HCT116 (cell line): ENCODE measurements at regions not wholly inside any gene's neighbourhood (a gene's known extent, or its start where the extent isn't known, plus 50 kb on each side); places are given as distances from the start of the nearest gene placed in this dataset.

Experiments used
- ATAC-seq: fragments of 200-7000 bp; cut with Tn5 transposase; 2 replicates; pipeline ENCODE4 v1.9.1; 2020; ENCODE audit warnings: mild to moderate bottlenecking, moderate library complexity
- BruUV-seq: library from RNA; stranded (reverse); fragments of 400-500 nt; replicated peaks from 2 replicates; lab custom pipeline; 2021; lab: Mats Ljungman, UMichigan
- CTCF ChIA-PET: fragments of 300-600 bp; sonication (Branson Sonifier 250); formaldehyde crosslinking; loops from one replicate; lab custom pipeline; 2021; ENCODE audit warnings: antibody characterized with exemption; lab: Charles Lee
- POLR2A ChIA-PET: fragments of 300-600, 350-600 bp; sonication (Branson Sonifier 250); formaldehyde crosslinking; loops from one replicate; lab custom pipeline; 2021; ENCODE audit warnings: antibody characterized with exemption; lab: Charles Lee
- RAD21 ChIA-PET, 2 experiments: fragments of 300-600 bp; sonication (Branson Sonifier 250); formaldehyde crosslinking; loops; one replicate each; lab custom pipeline; 2023; ENCODE audit warnings: low total read pairs in 2 of 2; ENCODE audit not compliant: uncharacterized antibody in 2 of 2, unreplicated experiment in 2 of 2, low non-redundant PET in 1 of 2; lab: Charles Lee
- DNase-seq: peaks from one replicate; pipeline ENCODE4 v3.0.0-alpha.2; 2010; ENCODE audit warnings: low read depth, low spot score
- H2AFZ ChIP-seq: fragments of 200-600 bp; shearing (Covaris generic), sonication (generic); 2 replicates; pipeline ENCODE4 v1.6.1; 2017; ENCODE audit warnings: low read depth, mixed run types, mixed read lengths, antibody characterized with exemption, low read length; ENCODE audit not compliant: poor library complexity, severe bottlenecking
- H3K27ac ChIP-seq: 2 replicates; pipeline ENCODE4 v1.5.1; 2012; ENCODE audit warnings: low read depth, low read length
- H3K27me3 ChIP-seq: fragments of 200-600 bp; sonication (generic); 2 replicates; pipeline ENCODE4 v1.6.1; 2016; ENCODE audit warnings: mixed run types, low read length, mixed read lengths; ENCODE audit not compliant: insufficient read depth
- H3K36me3 ChIP-seq, 2 experiments: fragments of 200-500 bp in 1 of 2; fragments of 200-600 bp in 1 of 2; sonication (Bioruptor generic) in 1 of 2; sonication (generic) in 1 of 2; 2 replicates each; pipeline versions ENCODE4 v1.5.1 to v1.6.1; 2014 to 2016; ENCODE audit warnings: low read length in 2 of 2, inconsistent platforms in 1 of 2, mixed read lengths in 1 of 2, mixed run types in 1 of 2; ENCODE audit not compliant: insufficient read depth in 2 of 2, control insufficient read depth in 1 of 2
- H3K4me1 ChIP-seq, 2 experiments: fragments of 200-600 bp in 1 of 2; sonication (generic) in 1 of 2; 2 replicates each; pipeline versions ENCODE4 v1.5.1 to v1.6.1; 2012 to 2017; ENCODE audit warnings: low read length in 2 of 2, inconsistent platforms in 1 of 2, mild to moderate bottlenecking in 1 of 2, mixed read lengths in 1 of 2, mixed run types in 1 of 2, moderate library complexity in 1 of 2; ENCODE audit not compliant: insufficient read depth in 2 of 2, control insufficient read depth in 1 of 2
- H3K4me2 ChIP-seq: fragments of 200-600 bp; sonication (generic); 2 replicates; pipeline ENCODE4 v1.6.1; 2017; ENCODE audit warnings: mixed run types, low read length, mixed read lengths
- H3K4me3 ChIP-seq, 2 experiments: fragments of 200-600 bp in 1 of 2; sonication (generic) in 1 of 2; replicated peaks in 1 of 2; 2 replicates each; pipeline ENCODE4 v1.5.1; 2011 to 2016; ENCODE audit warnings: low read length in 2 of 2, control low read depth in 1 of 2, low read depth in 1 of 2, mild to moderate bottlenecking in 1 of 2, mixed read lengths in 1 of 2, mixed run types in 1 of 2
- H3K79me2 ChIP-seq: fragments of 200-600 bp; sonication (generic); 2 replicates; pipeline ENCODE4 v1.6.1; 2017; ENCODE audit warnings: mild to moderate bottlenecking, mixed run types, low read length, moderate library complexity, mixed read lengths; ENCODE audit not compliant: insufficient read depth
- H3K9ac ChIP-seq: fragments of 200-600 bp; sonication (generic); 2 replicates; pipeline ENCODE4 v1.6.1; 2016; ENCODE audit warnings: low read length, mixed read lengths
- H3K9me2 ChIP-seq: fragments of 200-600 bp; sonication (generic), shearing (Covaris generic); 2 replicates; pipeline ENCODE4 v1.6.1; 2017; ENCODE audit warnings: mixed run types, mild to moderate bottlenecking, moderate library complexity; ENCODE audit not compliant: insufficient read depth
- H3K9me3 ChIP-seq, 2 experiments: fragments of 200-500 bp in 1 of 2; fragments of 200-600 bp in 1 of 2; sonication (Bioruptor generic) in 1 of 2; sonication (generic) in 1 of 2; 2 replicates each; pipeline ENCODE4 v1.6.1; 2014 to 2017; ENCODE audit warnings: low read length in 2 of 2, mixed read lengths in 2 of 2, inconsistent platforms in 1 of 2, low read depth in 1 of 2, mild to moderate bottlenecking in 1 of 2, mixed run types in 1 of 2, moderate library complexity in 1 of 2; ENCODE audit not compliant: control insufficient read depth in 1 of 2, insufficient read depth in 1 of 2
- H4K20me1 ChIP-seq: fragments of 200-600 bp; sonication (generic), shearing (Covaris generic); 2 replicates; pipeline ENCODE4 v1.6.1; 2017; ENCODE audit warnings: mixed run types, mild to moderate bottlenecking, moderate library complexity; ENCODE audit not compliant: insufficient read depth
- CBX3 ChIP-seq: IDR thresholded peaks from 2 replicates; pipeline ENCODE4 v1.6.1; 2012; ENCODE audit warnings: low read depth
- CEBPB ChIP-seq: IDR thresholded peaks from 2 replicates; pipeline ENCODE4 v1.6.1; 2012; ENCODE audit warnings: low read depth
- CTCF ChIP-seq, 3 experiments: fragments of 200-600 bp in 1 of 3; sonication (generic) in 1 of 3; IDR thresholded peaks in 2 of 3; conservative IDR thresholded peaks in 1 of 3; 2 replicates each; pipeline ENCODE4 v1.5.1; 2012 to 2017; ENCODE audit warnings: low read depth in 2 of 3, low read length in 2 of 3, antibody characterized with exemption in 1 of 3, borderline replicate concordance in 1 of 3, control low read depth in 1 of 3, mild to moderate bottlenecking in 1 of 3, mixed read lengths in 1 of 3, mixed run types in 1 of 3, moderate library complexity in 1 of 3; ENCODE audit not compliant: insufficient read depth in 1 of 3
- FOSL1 ChIP-seq: IDR thresholded peaks from 2 replicates; pipeline ENCODE4 v1.6.1; 2012; ENCODE audit warnings: low read depth
- JUND ChIP-seq: IDR thresholded peaks from 2 replicates; pipeline ENCODE4 v1.6.1; 2012
- MAX ChIP-seq: IDR thresholded peaks from 2 replicates; pipeline ENCODE4 v1.6.1; 2012
- ZFX ChIP-seq: fragments of 450-650 bp; IDR thresholded peaks from 2 replicates; pipeline ENCODE4 v1.6.1; 2017
- ZNF274 ChIP-seq: fragments of 200-500 bp; sonication (Bioruptor generic); IDR thresholded peaks from 2 replicates; pipeline ENCODE4 v1.6.1; 2014; ENCODE audit warnings: mild to moderate bottlenecking, low read depth, low read length, inconsistent platforms
- intact Hi-C: fragments of 100-400 bp; cut with micrococcal nuclease; formaldehyde crosslinking; loops from 2 replicates; pipeline ENCODE4 v1.10.0; 2022
- TF ChIP-seq, protein P1 (sequence below): IDR thresholded peaks from 2 replicates; pipeline ENCODE4 v1.6.1; 2012
- TF ChIP-seq, protein P2 (sequence below): IDR thresholded peaks from 2 replicates; pipeline ENCODE4 v1.6.1; 2012; ENCODE audit warnings: low read depth

DNA sequence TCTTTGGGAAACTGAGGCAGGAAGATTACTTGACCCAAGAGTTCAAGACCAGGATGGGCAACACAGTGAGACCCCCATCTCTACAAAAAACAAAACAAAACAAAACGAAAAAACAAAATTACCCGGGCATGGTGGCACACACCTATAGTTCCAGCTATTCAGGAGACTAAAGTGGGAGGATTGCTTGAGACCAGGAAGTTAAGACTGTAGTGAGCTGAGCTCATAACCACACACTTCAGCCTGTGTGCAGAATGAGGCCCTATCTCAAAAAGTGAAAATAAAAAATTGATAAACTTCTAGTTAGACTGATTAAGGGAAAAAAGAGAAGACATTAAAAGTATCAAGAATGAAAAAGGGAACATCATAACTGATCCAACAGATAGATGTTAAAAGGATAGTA lies 154.0 kb downstream of the RHOU start:
- BruUV-seq: no TSS peak
- H3K27me3 ChIP-seq: no peaks in the 10 kb centered on the region
- no peak overlapping the region for H3K9ac ChIP-seq
- no peak for TF ChIP-seq MAX
- no peak for TF ChIP-seq ZNF274
- no peak for TF ChIP-seq FOSL1
- TF ChIP-seq CBX3: no peak
- TF ChIP-seq, protein P1, sequence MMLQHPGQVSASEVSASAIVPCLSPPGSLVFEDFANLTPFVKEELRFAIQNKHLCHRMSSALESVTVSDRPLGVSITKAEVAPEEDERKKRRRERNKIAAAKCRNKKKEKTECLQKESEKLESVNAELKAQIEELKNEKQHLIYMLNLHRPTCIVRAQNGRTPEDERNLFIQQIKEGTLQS: no peak
- TF ChIP-seq CTCF (IDR thresholded peaks at IDR 0.05 in 2 of 3, conservative IDR thresholded peaks at IDR 0.05 in 1 of 3; ENCODE audit: borderline replicate concordance in 1 of 3, insufficient read depth in 1 of 3, low read depth in 2 of 3, low read length in 2 of 3): no peak
- ATAC-seq (no peak), DNase-seq (no peak)
- H3K79me2 ChIP-seq: no peaks in the 10 kb centered on the region
- H2AFZ ChIP-seq: no peak overlapping the region
- no peaks in the 10 kb centered on the region for H4K20me1 ChIP-seq
- CTCF ChIA-PET: no interaction called here
- no peaks in the 10 kb centered on the region for H3K4me1 ChIP-seq
- intact Hi-C loops: no loop called here
- H3K4me3 ChIP-seq: no peak overlapping the region
- H3K9me2 ChIP-seq: no peaks in the 10 kb centered on the region
- no peaks in the 10 kb centered on the region for H3K36me3 ChIP-seq
- POLR2A ChIA-PET: no interaction called here
- H3K4me2 ChIP-seq: no peak overlapping the region
- no peak overlapping the region for H3K27ac ChIP-seq
- RAD21 ChIA-PET: no interaction called here
- H3K9me3 ChIP-seq: no peaks in the 10 kb centered on the region

GRCh38 chr1:228891272-228892034 lies 156.2 kb downstream of the RHOU start:
- Histone ChIP-seq H3K79me2 (no peaks in the 10 kb centered on the region), H3K9me2 (no peaks in the 10 kb centered on the region), H3K4me3 (no peak overlapping the region), H2AFZ (no peak overlapping the region), H3K4me1 (no peaks in the 10 kb centered on the region), H3K27ac (no peak overlapping the region), H3K4me2 (no peak overlapping the region), H3K27me3 (no peaks in the 10 kb centered on the region), H3K9me3 (no peaks in the 10 kb centered on the region), H3K9ac (no peak overlapping the region), H3K36me3 (no peaks in the 10 kb centered on the region), H4K20me1 (no peaks in the 10 kb centered on the region)
- no TSS peak for BruUV-seq
- ATAC-seq (no peak), DNase-seq (no peak)
- ChIA-PET POLR2A (no interaction called here), CTCF (no interaction called here), RAD21 (no interaction called here)
- intact Hi-C loops: no loop called here
- TF ChIP-seq CTCF (IDR thresholded peaks at IDR 0.05 in 2 of 3, conservative IDR thresholded peaks at IDR 0.05 in 1 of 3; ENCODE audit: borderline replicate concordance in 1 of 3, insufficient read depth in 1 of 3, low read depth in 2 of 3, low read length in 2 of 3) (no peak), JUND (no peak), CEBPB (no peak), ZFX (no peak)
- TF ChIP-seq, protein P1: no peak
- TF ChIP-seq, protein P2, sequence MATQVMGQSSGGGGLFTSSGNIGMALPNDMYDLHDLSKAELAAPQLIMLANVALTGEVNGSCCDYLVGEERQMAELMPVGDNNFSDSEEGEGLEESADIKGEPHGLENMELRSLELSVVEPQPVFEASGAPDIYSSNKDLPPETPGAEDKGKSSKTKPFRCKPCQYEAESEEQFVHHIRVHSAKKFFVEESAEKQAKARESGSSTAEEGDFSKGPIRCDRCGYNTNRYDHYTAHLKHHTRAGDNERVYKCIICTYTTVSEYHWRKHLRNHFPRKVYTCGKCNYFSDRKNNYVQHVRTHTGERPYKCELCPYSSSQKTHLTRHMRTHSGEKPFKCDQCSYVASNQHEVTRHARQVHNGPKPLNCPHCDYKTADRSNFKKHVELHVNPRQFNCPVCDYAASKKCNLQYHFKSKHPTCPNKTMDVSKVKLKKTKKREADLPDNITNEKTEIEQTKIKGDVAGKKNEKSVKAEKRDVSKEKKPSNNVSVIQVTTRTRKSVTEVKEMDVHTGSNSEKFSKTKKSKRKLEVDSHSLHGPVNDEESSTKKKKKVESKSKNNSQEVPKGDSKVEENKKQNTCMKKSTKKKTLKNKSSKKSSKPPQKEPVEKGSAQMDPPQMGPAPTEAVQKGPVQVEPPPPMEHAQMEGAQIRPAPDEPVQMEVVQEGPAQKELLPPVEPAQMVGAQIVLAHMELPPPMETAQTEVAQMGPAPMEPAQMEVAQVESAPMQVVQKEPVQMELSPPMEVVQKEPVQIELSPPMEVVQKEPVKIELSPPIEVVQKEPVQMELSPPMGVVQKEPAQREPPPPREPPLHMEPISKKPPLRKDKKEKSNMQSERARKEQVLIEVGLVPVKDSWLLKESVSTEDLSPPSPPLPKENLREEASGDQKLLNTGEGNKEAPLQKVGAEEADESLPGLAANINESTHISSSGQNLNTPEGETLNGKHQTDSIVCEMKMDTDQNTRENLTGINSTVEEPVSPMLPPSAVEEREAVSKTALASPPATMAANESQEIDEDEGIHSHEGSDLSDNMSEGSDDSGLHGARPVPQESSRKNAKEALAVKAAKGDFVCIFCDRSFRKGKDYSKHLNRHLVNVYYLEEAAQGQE: no peak
